ENCODE measurements at regions not wholly inside any gene's neighbourhood (a gene's known extent, or its start where the extent isn't known, plus 50 kb on each side); places are given as distances from the start of the nearest gene placed in this dataset.

GRCh38 chr12:116481726-116482125 lies 77.5 kb upstream of the MAP1LC3B2 start:
- TF ChIP-seq POLR2AphosphoS5 (IDR thresholded peaks at IDR 0.05) (no peak), POLR2A (IDR thresholded peaks at IDR 0.05) (no peak)
- TF ChIP-seq, protein P1, sequence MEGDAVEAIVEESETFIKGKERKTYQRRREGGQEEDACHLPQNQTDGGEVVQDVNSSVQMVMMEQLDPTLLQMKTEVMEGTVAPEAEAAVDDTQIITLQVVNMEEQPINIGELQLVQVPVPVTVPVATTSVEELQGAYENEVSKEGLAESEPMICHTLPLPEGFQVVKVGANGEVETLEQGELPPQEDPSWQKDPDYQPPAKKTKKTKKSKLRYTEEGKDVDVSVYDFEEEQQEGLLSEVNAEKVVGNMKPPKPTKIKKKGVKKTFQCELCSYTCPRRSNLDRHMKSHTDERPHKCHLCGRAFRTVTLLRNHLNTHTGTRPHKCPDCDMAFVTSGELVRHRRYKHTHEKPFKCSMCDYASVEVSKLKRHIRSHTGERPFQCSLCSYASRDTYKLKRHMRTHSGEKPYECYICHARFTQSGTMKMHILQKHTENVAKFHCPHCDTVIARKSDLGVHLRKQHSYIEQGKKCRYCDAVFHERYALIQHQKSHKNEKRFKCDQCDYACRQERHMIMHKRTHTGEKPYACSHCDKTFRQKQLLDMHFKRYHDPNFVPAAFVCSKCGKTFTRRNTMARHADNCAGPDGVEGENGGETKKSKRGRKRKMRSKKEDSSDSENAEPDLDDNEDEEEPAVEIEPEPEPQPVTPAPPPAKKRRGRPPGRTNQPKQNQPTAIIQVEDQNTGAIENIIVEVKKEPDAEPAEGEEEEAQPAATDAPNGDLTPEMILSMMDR (IDR thresholded peaks at IDR 0.05), result no peak

Data from breast epithelium (tissue), 3 donors.